Bronchial epithelial cell (primary cell): ENCODE measurements at regions not wholly inside any gene's neighbourhood (a gene's known extent, or its start where the extent isn't known, plus 50 kb on each side); places are given as distances from the start of the nearest gene placed in this dataset.

Source experiments
- DNase-seq: peaks from one replicate; pipeline ENCODE4 v3.0.0-alpha.2; 2010; ENCODE audit warnings: low read depth
- FAIRE-seq: peaks from 2 replicates; lab custom pipeline; 2011; peaks lifted over from hg19 to GRCh38; lab: Jason Lieb, UNC
- H3K27me3 ChIP-seq: 2 replicates; pipeline ENCODE4 v1.5.1; 2011; ENCODE audit warnings: low read length; ENCODE audit not compliant: control insufficient read depth, insufficient read depth
- H3K36me3 ChIP-seq: 2 replicates; pipeline ENCODE4 v1.5.1; 2011; ENCODE audit warnings: low read length; ENCODE audit not compliant: control insufficient read depth, insufficient read depth
- H3K4me3 ChIP-seq: 2 replicates; pipeline ENCODE4 v1.5.1; 2011; ENCODE audit warnings: mild to moderate bottlenecking, low read depth, low read length, control low read depth
- CTCF ChIP-seq: IDR thresholded peaks from 2 replicates; pipeline ENCODE4 v1.5.1; 2011; ENCODE audit warnings: mild to moderate bottlenecking, moderate library complexity, low read length, control low read depth, inconsistent platforms; ENCODE audit not compliant: insufficient read depth, severe bottlenecking

- Histone ChIP-seq H3K27me3 (peaks cover 52% of the 10 kb centered on the region), H3K4me3 (no peak overlapping the region), H3K36me3 (no peaks in the 10 kb centered on the region)
- no peak for TF ChIP-seq CTCF
- FAIRE-seq, result peak; percentile 7
- DNase-seq, result no peak
Observed at GRCh38 chr20:58137651-58138265, 90.7 kb downstream of the ANKRD60 start.

- no peaks in the 10 kb centered on the region for H3K36me3 ChIP-seq
- H3K4me3 ChIP-seq, result no peak overlapping the region
- FAIRE-seq, result no peak
- TF ChIP-seq CTCF, result no peak
- peaks cover 49% of the 10 kb centered on the region for H3K27me3 ChIP-seq
- DNase-seq, result no peak
Observed at GRCh38 chr20:58137236-58137635, 91.2 kb downstream of the ANKRD60 start.

- Histone ChIP-seq H3K36me3 (no peaks in the 10 kb centered on the region), H3K4me3 (no peak overlapping the region), H3K27me3 (peaks cover 43% of the 10 kb centered on the region)
- FAIRE-seq (no peak), DNase-seq (no peak)
- TF ChIP-seq CTCF, result no peak
Observed at GRCh38 chr20:58136149-58136484, 92.3 kb downstream of the ANKRD60 start.

GRCh38 chr20:58135441-58136148 is 92.9 kb downstream of the ANKRD60 start:
- FAIRE-seq (no peak), DNase-seq (peak; percentile 79)
- Histone ChIP-seq H3K36me3 (no peaks in the 10 kb centered on the region), H3K27me3 (peaks cover 42% of the 10 kb centered on the region), H3K4me3 (no peak overlapping the region)
- no peak for TF ChIP-seq CTCF

GRCh38 chr20:58133020-58133808 is 95.2 kb downstream of the ANKRD60 start:
- DNase-seq, result no peak
- FAIRE-seq, result no peak

More at GRCh38 chr20:58133020-58133808, 95.2 kb downstream of the ANKRD60 start:
- Histone ChIP-seq H3K4me3 (no peak overlapping the region), H3K36me3 (no peaks in the 10 kb centered on the region), H3K27me3 (peaks cover 39% of the 10 kb centered on the region)
- TF ChIP-seq CTCF, result no peak
